Osteoblast (primary cell): ENCODE measurements at regions not wholly inside any gene's neighbourhood (a gene's known extent, or its start where the extent isn't known, plus 50 kb on each side); places are given as distances from the start of the nearest gene placed in this dataset.

Experiments
- DNase-seq: peaks from one replicate; pipeline ENCODE4 v3.0.0; 2011; ENCODE audit warnings: low spot score, mixed read lengths; ENCODE audit not compliant: insufficient read length; ENCODE audit errors: missing footprints
- H2AFZ ChIP-seq: 2 replicates; pipeline ENCODE4 v1.6.0; 2011; ENCODE audit warnings: mild to moderate bottlenecking, low read length
- H3K27ac ChIP-seq: 2 replicates; pipeline ENCODE4 v1.5.1; 2011; ENCODE audit warnings: mild to moderate bottlenecking, low read depth, low read length, moderate library complexity
- H3K27me3 ChIP-seq: 2 replicates; pipeline ENCODE4 v1.6.0; 2012; ENCODE audit warnings: mild to moderate bottlenecking, control low read depth, inconsistent platforms, low read length, moderate library complexity; ENCODE audit not compliant: insufficient read depth
- H3K36me3 ChIP-seq: 2 replicates; pipeline ENCODE4 v1.5.1; 2011; ENCODE audit warnings: mild to moderate bottlenecking, low read length, control low read depth, moderate library complexity; ENCODE audit not compliant: insufficient read depth
- H3K4me1 ChIP-seq: 2 replicates; pipeline ENCODE4 v1.5.1; 2011; ENCODE audit warnings: mild to moderate bottlenecking, low read length, control low read depth, moderate library complexity; ENCODE audit not compliant: insufficient read depth
- H3K4me2 ChIP-seq: 2 replicates; pipeline ENCODE4 v1.6.0; 2011; ENCODE audit warnings: mild to moderate bottlenecking, low read length; ENCODE audit not compliant: insufficient read depth
- H3K4me3 ChIP-seq: fragments of 200-600 bp; sonication (generic); 3 replicates; pipeline ENCODE4 v1.5.1; 2012; ENCODE audit warnings: mild to moderate bottlenecking, low read length, inconsistent platforms; ENCODE audit not compliant: insufficient read depth
- H3K79me2 ChIP-seq: 2 replicates; pipeline ENCODE4 v1.6.0; 2012; ENCODE audit warnings: mild to moderate bottlenecking, low read length, control low read depth, inconsistent platforms; ENCODE audit not compliant: insufficient read depth
- H3K9me3 ChIP-seq: 2 replicates; pipeline ENCODE4 v1.5.1; 2011; ENCODE audit warnings: low read depth, low read length, control low read depth
- H4K20me1 ChIP-seq: 2 replicates; pipeline ENCODE4 v1.6.0; 2012; ENCODE audit warnings: mild to moderate bottlenecking, low read length, control low read depth; ENCODE audit not compliant: insufficient read depth
- CTCF ChIP-seq: IDR thresholded peaks from 2 replicates; pipeline ENCODE4 v1.5.1; 2011; ENCODE audit warnings: mild to moderate bottlenecking, low read depth, low read length, moderate library complexity; ENCODE audit errors: extremely low read depth

GRCh38 chr18:45334191-45334590 is 281.1 kb upstream of the SLC14A2 start:
- no peak for TF ChIP-seq CTCF
- H3K79me2 ChIP-seq: no peaks in the 10 kb centered on the region
- H3K9me3 ChIP-seq: no peaks in the 10 kb centered on the region
- no peak for DNase-seq
- H3K27ac ChIP-seq: no peak overlapping the region
- no peaks in the 10 kb centered on the region for H4K20me1 ChIP-seq
- H2AFZ ChIP-seq: no peak overlapping the region
- H3K36me3 ChIP-seq: no peaks in the 10 kb centered on the region
- no peak overlapping the region for H3K4me2 ChIP-seq
- H3K4me3 ChIP-seq: no peak overlapping the region
- H3K4me1 ChIP-seq: peaks cover 18% of the 10 kb centered on the region
- H3K27me3 ChIP-seq: no peaks in the 10 kb centered on the region

- Histone ChIP-seq H2AFZ (no peak overlapping the region), H3K4me1 (peaks cover 7% of the 10 kb centered on the region), H4K20me1 (no peaks in the 10 kb centered on the region), H3K4me2 (no peak overlapping the region), H3K27me3 (no peaks in the 10 kb centered on the region), H3K36me3 (no peaks in the 10 kb centered on the region), H3K4me3 (no peak overlapping the region), H3K79me2 (no peaks in the 10 kb centered on the region), H3K27ac (no peak overlapping the region), H3K9me3 (no peaks in the 10 kb centered on the region)
- DNase-seq: no peak
- no peak for TF ChIP-seq CTCF
These were observed 279.8 kb upstream of the SLC14A2 start for GRCh38 chr18:45335282-45336043.

GRCh38 chr18:45336448-45336847 is 278.8 kb upstream of the SLC14A2 start:
- Histone ChIP-seq H3K27ac (no peak overlapping the region), H3K4me2 (no peak overlapping the region), H2AFZ (no peak overlapping the region), H3K27me3 (no peaks in the 10 kb centered on the region), H3K4me1 (peaks cover 3% of the 10 kb centered on the region), H3K79me2 (no peaks in the 10 kb centered on the region), H3K9me3 (no peaks in the 10 kb centered on the region), H4K20me1 (no peaks in the 10 kb centered on the region), H3K36me3 (no peaks in the 10 kb centered on the region), H3K4me3 (no peak overlapping the region)
- no peak for TF ChIP-seq CTCF
- DNase-seq: no peak

GRCh38 chr18:45337477-45337876 is 277.8 kb upstream of the SLC14A2 start:
- Histone ChIP-seq H3K27ac (no peak overlapping the region), H3K9me3 (no peaks in the 10 kb centered on the region), H3K27me3 (no peaks in the 10 kb centered on the region), H3K4me3 (no peak overlapping the region), H4K20me1 (no peaks in the 10 kb centered on the region), H2AFZ (no peak overlapping the region), H3K36me3 (no peaks in the 10 kb centered on the region), H3K4me2 (no peak overlapping the region), H3K4me1 (peaks cover 3% of the 10 kb centered on the region), H3K79me2 (no peaks in the 10 kb centered on the region)
- TF ChIP-seq CTCF: no peak
- no peak for DNase-seq
